ENCODE measurements at regions not wholly inside any gene's neighbourhood (a gene's known extent, or its start where the extent isn't known, plus 50 kb on each side); places are given as distances from the start of the nearest gene placed in this dataset.

GRCh38 chr11:127445476-127445875, 444.9 kb upstream of the KIRREL3 start:
- DNase-seq (ENCODE audit: low read depth), result no peak
- no peak overlapping the region for H3K4me3 ChIP-seq (ENCODE audit: low read depth, low read length)
- TF ChIP-seq CTCF (IDR thresholded peaks at IDR 0.05; ENCODE audit: insufficient read depth, low read length), result no peak

GRCh38 chr11:127443297-127443696, 442.7 kb upstream of the KIRREL3 start:
- DNase-seq (ENCODE audit: low read depth), result no peak
- TF ChIP-seq CTCF (IDR thresholded peaks at IDR 0.05; ENCODE audit: insufficient read depth, low read length), result no peak
- no peak overlapping the region for H3K4me3 ChIP-seq (ENCODE audit: low read depth, low read length)

GRCh38 chr11:127440616-127441015, 440.0 kb upstream of the KIRREL3 start:
- DNase-seq (ENCODE audit: low read depth), result no peak
- H3K4me3 ChIP-seq (ENCODE audit: low read depth, low read length), result no peak overlapping the region
- TF ChIP-seq CTCF (IDR thresholded peaks at IDR 0.05; ENCODE audit: insufficient read depth, low read length), result no peak

GRCh38 chr11:127425281-127425680, 424.7 kb upstream of the KIRREL3 start:
- no peak for DNase-seq (ENCODE audit: low read depth)
- H3K4me3 ChIP-seq (ENCODE audit: low read depth, low read length), result no peak overlapping the region
- TF ChIP-seq CTCF (IDR thresholded peaks at IDR 0.05; ENCODE audit: insufficient read depth, low read length), result no peak

GRCh38 chr11:127424661-127425060, 424.1 kb upstream of the KIRREL3 start:
- no peak overlapping the region for H3K4me3 ChIP-seq (ENCODE audit: low read depth, low read length)
- no peak for TF ChIP-seq CTCF (IDR thresholded peaks at IDR 0.05; ENCODE audit: insufficient read depth, low read length)
- no peak for DNase-seq (ENCODE audit: low read depth)

GRCh38 chr11:127420139-127420538, 419.6 kb upstream of the KIRREL3 start:
- H3K4me3 ChIP-seq (ENCODE audit: low read depth, low read length), result no peak overlapping the region
- TF ChIP-seq CTCF (IDR thresholded peaks at IDR 0.05; ENCODE audit: insufficient read depth, low read length), result no peak

GRCh38 chr11:127412722-127413380, 412.3 kb upstream of the KIRREL3 start:
- no peak for DNase-seq (ENCODE audit: low read depth)
- no peak overlapping the region for H3K4me3 ChIP-seq (ENCODE audit: low read depth, low read length)
- TF ChIP-seq CTCF (IDR thresholded peaks at IDR 0.05; ENCODE audit: insufficient read depth, low read length), result no peak

More at GRCh38 chr11:127420139-127420538, 419.6 kb upstream of the KIRREL3 start:
- no peak for DNase-seq (ENCODE audit: low read depth)

All from fibroblast of the aortic adventitia (primary cell).